ENCODE measurements at regions not wholly inside any gene's neighbourhood (a gene's known extent, or its start where the extent isn't known, plus 50 kb on each side); places are given as distances from the start of the nearest gene placed in this dataset.

- CTCF ChIA-PET: no interaction called here
- intact Hi-C loops (cut with micrococcal nuclease): no loop called here
- H3K36me3 ChIP-seq (ENCODE audit: control insufficient read depth in 2 of 3, insufficient read depth in 3 of 3, low read length in 3 of 3): no peaks in the 10 kb centered on the region
- no peaks in the 10 kb centered on the region for H3K27me3 ChIP-seq (ENCODE audit: control insufficient read depth in 2 of 2, insufficient read depth in 2 of 2, low read length in 2 of 2)
- no peaks in the 10 kb centered on the region for H3K4me1 Mint-ChIP-seq
- H3K27ac Mint-ChIP-seq: no peak overlapping the region
- H3K4me3 ChIP-seq (ENCODE audit: low read length): no peak overlapping the region
- POLR2A ChIA-PET: no interaction called here
- H3K4me3 Mint-ChIP-seq: no peak overlapping the region
- DNase-seq (no peak), ATAC-seq (no peak)
- no peaks in the 10 kb centered on the region for H3K36me3 Mint-ChIP-seq
- H3K9me3 Mint-ChIP-seq: peaks cover 0 to 12% (median 2%) of the 10 kb centered on the region in 11 donors
- H3K27me3 Mint-ChIP-seq: peaks cover 0 to 24% (median 5%) of the 10 kb centered on the region in 5 donors
- no peak overlapping the region for H3K27ac ChIP-seq (ENCODE audit: low read depth, low read length)
- no peaks in the 10 kb centered on the region for H3K4me1 ChIP-seq (ENCODE audit: control insufficient read depth in 2 of 2, insufficient read depth in 2 of 2, low read length in 2 of 2)
- H3K9me3 ChIP-seq (ENCODE audit: control insufficient read depth in 2 of 3, low read length in 3 of 3): no peaks in the 10 kb centered on the region
Measured at GRCh38 chr10:84696610-84697009, 368.2 kb downstream of the CCSER2 start.

GRCh38 chr10:84698989-84699388 lies 370.6 kb downstream of the CCSER2 start:
- ATAC-seq: no peak
- Histone ChIP-seq H3K4me1 (ENCODE audit: control insufficient read depth in 2 of 2, insufficient read depth in 2 of 2, low read length in 2 of 2) (no peaks in the 10 kb centered on the region), H3K9me3 (ENCODE audit: control insufficient read depth in 2 of 3, low read length in 3 of 3) (no peaks in the 10 kb centered on the region), H3K27me3 (ENCODE audit: control insufficient read depth in 2 of 2, insufficient read depth in 2 of 2, low read length in 2 of 2) (no peaks in the 10 kb centered on the region), H3K4me3 (ENCODE audit: low read length) (no peak overlapping the region), H3K36me3 (ENCODE audit: control insufficient read depth in 2 of 3, insufficient read depth in 3 of 3, low read length in 3 of 3) (no peaks in the 10 kb centered on the region), H3K27ac (ENCODE audit: low read depth, low read length) (no peak overlapping the region)
- Mint-ChIP-seq H3K4me3 (no peak overlapping the region), H3K27me3 (peaks cover 0 to 24% (median 7%) of the 10 kb centered on the region in 5 donors), H3K9me3 (peaks cover 0 to 4% (median 0%) of the 10 kb centered on the region in 11 donors), H3K36me3 (no peaks in the 10 kb centered on the region), H3K27ac (no peak overlapping the region), H3K4me1 (no peaks in the 10 kb centered on the region)
- ChIA-PET CTCF (interaction anchor here (0.6 kb wide), 1 partner anchor 347 kb away, joined by 3 read pairs; no protein-coding TSS in a partner anchor), POLR2A (no interaction called here)
- intact Hi-C loops (cut with micrococcal nuclease): no loop called here
- DNase-seq: no peak

- H3K9me3 Mint-ChIP-seq: peaks cover 0 to 7% (median 0%) of the 10 kb centered on the region in 11 donors
- Histone ChIP-seq H3K4me3 (ENCODE audit: low read length) (no peak overlapping the region), H3K9me3 (ENCODE audit: control insufficient read depth in 2 of 3, low read length in 3 of 3) (no peaks in the 10 kb centered on the region), H3K36me3 (ENCODE audit: control insufficient read depth in 2 of 3, insufficient read depth in 3 of 3, low read length in 3 of 3) (no peaks in the 10 kb centered on the region), H3K4me1 (ENCODE audit: control insufficient read depth in 2 of 2, insufficient read depth in 2 of 2, low read length in 2 of 2) (no peaks in the 10 kb centered on the region), H3K27me3 (ENCODE audit: control insufficient read depth in 2 of 2, insufficient read depth in 2 of 2, low read length in 2 of 2) (no peaks in the 10 kb centered on the region), H3K27ac (ENCODE audit: low read depth, low read length) (no peak overlapping the region)
- CTCF ChIA-PET: no interaction called here
- H3K36me3 Mint-ChIP-seq: no peaks in the 10 kb centered on the region
- H3K4me3 Mint-ChIP-seq: no peak overlapping the region
- no peak for DNase-seq
- intact Hi-C loops (cut with micrococcal nuclease): loop anchor here in 1 of 2 donors (10.0 kb wide), 1 partner anchor 86 kb away; no protein-coding TSS in a partner anchor
- POLR2A ChIA-PET: no interaction called here
- H3K27me3 Mint-ChIP-seq: peaks cover 0 to 29% (median 7%) of the 10 kb centered on the region in 5 donors
- H3K4me1 Mint-ChIP-seq: no peaks in the 10 kb centered on the region
- H3K27ac Mint-ChIP-seq: no peak overlapping the region
- no peak for ATAC-seq
Measured at GRCh38 chr10:84700668-84701369, 372.4 kb downstream of the CCSER2 start.

GRCh38 chr10:84701370-84701720 lies 373.0 kb downstream of the CCSER2 start:
- Histone ChIP-seq H3K4me3 (ENCODE audit: low read length) (no peak overlapping the region), H3K27ac (ENCODE audit: low read depth, low read length) (no peak overlapping the region), H3K9me3 (ENCODE audit: control insufficient read depth in 2 of 3, low read length in 3 of 3) (no peaks in the 10 kb centered on the region), H3K36me3 (ENCODE audit: control insufficient read depth in 2 of 3, insufficient read depth in 3 of 3, low read length in 3 of 3) (no peaks in the 10 kb centered on the region), H3K4me1 (ENCODE audit: control insufficient read depth in 2 of 2, insufficient read depth in 2 of 2, low read length in 2 of 2) (no peaks in the 10 kb centered on the region), H3K27me3 (ENCODE audit: control insufficient read depth in 2 of 2, insufficient read depth in 2 of 2, low read length in 2 of 2) (no peaks in the 10 kb centered on the region)
- Mint-ChIP-seq H3K27ac (no peak overlapping the region), H3K36me3 (no peaks in the 10 kb centered on the region), H3K4me1 (no peaks in the 10 kb centered on the region), H3K4me3 (no peak overlapping the region), H3K9me3 (peaks cover 0 to 7% (median 0%) of the 10 kb centered on the region in 11 donors), H3K27me3 (peaks cover 0 to 29% (median 7%) of the 10 kb centered on the region in 5 donors)
- DNase-seq (no peak), ATAC-seq (no peak)
- POLR2A ChIA-PET: no interaction called here
- CTCF ChIA-PET: no interaction called here
- intact Hi-C loops (cut with micrococcal nuclease): loop anchor here in 1 of 2 donors (10.0 kb wide), 1 partner anchor 87 kb away; no protein-coding TSS in a partner anchor

DNA sequence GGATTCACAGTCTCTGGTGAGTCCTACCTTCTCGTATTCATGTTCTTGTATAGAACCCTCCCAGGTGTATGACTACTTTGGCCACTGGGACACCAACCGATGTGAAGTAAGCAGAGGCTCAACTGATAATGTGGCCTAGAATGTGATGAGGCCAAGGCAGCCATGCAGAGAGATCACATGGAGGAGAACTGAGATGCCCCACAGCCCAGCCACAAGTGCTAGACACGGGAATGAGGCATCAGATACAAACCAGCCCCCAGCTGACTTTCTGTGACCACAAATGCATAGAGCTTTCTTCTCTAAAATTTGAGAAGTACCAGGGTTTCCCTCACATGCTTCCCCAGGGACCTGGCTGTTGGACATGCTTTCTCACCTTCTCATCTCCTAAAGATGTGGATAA lies 375.7 kb downstream of the CCSER2 start:
- Mint-ChIP-seq H3K4me3 (no peak overlapping the region), H3K9me3 (peaks cover 0 to 7% (median 0%) of the 10 kb centered on the region in 11 donors), H3K27me3 (peaks cover 0 to 24% (median 7%) of the 10 kb centered on the region in 5 donors), H3K4me1 (no peaks in the 10 kb centered on the region), H3K27ac (no peak overlapping the region), H3K36me3 (no peaks in the 10 kb centered on the region)
- Histone ChIP-seq H3K27me3 (ENCODE audit: control insufficient read depth in 2 of 2, insufficient read depth in 2 of 2, low read length in 2 of 2) (no peaks in the 10 kb centered on the region), H3K4me3 (ENCODE audit: low read length) (no peak overlapping the region), H3K27ac (ENCODE audit: low read depth, low read length) (no peak overlapping the region), H3K36me3 (ENCODE audit: control insufficient read depth in 2 of 3, insufficient read depth in 3 of 3, low read length in 3 of 3) (no peaks in the 10 kb centered on the region), H3K9me3 (ENCODE audit: control insufficient read depth in 2 of 3, low read length in 3 of 3) (no peaks in the 10 kb centered on the region), H3K4me1 (ENCODE audit: control insufficient read depth in 2 of 2, insufficient read depth in 2 of 2, low read length in 2 of 2) (no peaks in the 10 kb centered on the region)
- POLR2A ChIA-PET: no interaction called here
- no peak for ATAC-seq
- CTCF ChIA-PET: no interaction called here
- no peak for DNase-seq
- intact Hi-C loops (cut with micrococcal nuclease): loop anchor here in 1 of 2 donors (10.0 kb wide), 1 partner anchor 89 kb away; no protein-coding TSS in a partner anchor

- H3K4me1 ChIP-seq (ENCODE audit: control insufficient read depth in 2 of 2, insufficient read depth in 2 of 2, low read length in 2 of 2): no peaks in the 10 kb centered on the region
- no peak for DNase-seq
- ATAC-seq: no peak
- peaks cover 0 to 5% (median 0%) of the 10 kb centered on the region in 11 donors for H3K9me3 Mint-ChIP-seq
- no peak overlapping the region for H3K27ac Mint-ChIP-seq
- intact Hi-C loops (cut with micrococcal nuclease): loop anchor here in 1 of 2 donors (10.0 kb wide), 1 partner anchor 92 kb away; no protein-coding TSS in a partner anchor
- H3K27ac ChIP-seq (ENCODE audit: low read depth, low read length): no peak overlapping the region
- no peak overlapping the region for H3K4me3 Mint-ChIP-seq
- peaks cover 0 to 12% (median 6%) of the 10 kb centered on the region in 5 donors for H3K27me3 Mint-ChIP-seq
- no peaks in the 10 kb centered on the region for H3K36me3 ChIP-seq (ENCODE audit: control insufficient read depth in 2 of 3, insufficient read depth in 3 of 3, low read length in 3 of 3)
- no peak overlapping the region for H3K4me3 ChIP-seq (ENCODE audit: low read length)
- no peaks in the 10 kb centered on the region for H3K36me3 Mint-ChIP-seq
- ChIA-PET CTCF (no interaction called here), POLR2A (no interaction called here)
- no peaks in the 10 kb centered on the region for H3K27me3 ChIP-seq (ENCODE audit: control insufficient read depth in 2 of 2, insufficient read depth in 2 of 2, low read length in 2 of 2)
- no peaks in the 10 kb centered on the region for H3K4me1 Mint-ChIP-seq
- H3K9me3 ChIP-seq (ENCODE audit: control insufficient read depth in 2 of 3, low read length in 3 of 3): no peaks in the 10 kb centered on the region
Measured at GRCh38 chr10:84706431-84706830, 378.0 kb downstream of the CCSER2 start.

- Histone ChIP-seq H3K4me3 (ENCODE audit: low read length) (no peak overlapping the region), H3K27ac (ENCODE audit: low read depth, low read length) (no peak overlapping the region), H3K9me3 (ENCODE audit: control insufficient read depth in 2 of 3, low read length in 3 of 3) (no peaks in the 10 kb centered on the region), H3K4me1 (ENCODE audit: control insufficient read depth in 2 of 2, insufficient read depth in 2 of 2, low read length in 2 of 2) (no peaks in the 10 kb centered on the region), H3K27me3 (ENCODE audit: control insufficient read depth in 2 of 2, insufficient read depth in 2 of 2, low read length in 2 of 2) (no peaks in the 10 kb centered on the region), H3K36me3 (ENCODE audit: control insufficient read depth in 2 of 3, insufficient read depth in 3 of 3, low read length in 3 of 3) (no peaks in the 10 kb centered on the region)
- ATAC-seq (no peak), DNase-seq (no peak)
- no peaks in the 10 kb centered on the region for H3K4me1 Mint-ChIP-seq
- ChIA-PET POLR2A (no interaction called here), CTCF (no interaction called here)
- intact Hi-C loops (cut with micrococcal nuclease): loop anchor here in 1 of 2 donors (10.0 kb wide), 1 partner anchor 92 kb away; no protein-coding TSS in a partner anchor
- no peaks in the 10 kb centered on the region for H3K36me3 Mint-ChIP-seq
- H3K27ac Mint-ChIP-seq: no peak overlapping the region
- H3K9me3 Mint-ChIP-seq: peaks cover 0 to 5% (median 0%) of the 10 kb centered on the region in 11 donors
- peaks cover 0 to 10% (median 6%) of the 10 kb centered on the region in 5 donors for H3K27me3 Mint-ChIP-seq
- H3K4me3 Mint-ChIP-seq: no peak overlapping the region
Measured at GRCh38 chr10:84706875-84707274, 378.5 kb downstream of the CCSER2 start.

Data from naive thymus-derived CD4-positive, alpha-beta T cell (primary cell).